Duodenal mucosa (tissue), 2 donors: ENCODE measurements at regions not wholly inside any gene's neighbourhood (a gene's known extent, or its start where the extent isn't known, plus 50 kb on each side); places are given as distances from the start of the nearest gene placed in this dataset.

ENCODE experiments used
- H3K27ac ChIP-seq: one replicate; pipeline ENCODE4 v1.7.0; 2013; ENCODE audit warnings: low read depth, low read length
- H3K27me3 ChIP-seq, 2 donors: one replicate each; pipeline ENCODE4 v1.7.0; 2013; ENCODE audit warnings: low read length in 2 of 2, control low read depth in 1 of 2; ENCODE audit not compliant: insufficient read depth in 2 of 2, control insufficient read depth in 1 of 2
- H3K36me3 ChIP-seq, 2 donors: one replicate each; pipeline ENCODE4 v1.7.0; 2013; ENCODE audit warnings: low read length in 2 of 2, control low read depth in 1 of 2; ENCODE audit not compliant: insufficient read depth in 2 of 2, control insufficient read depth in 1 of 2
- H3K4me1 ChIP-seq, 2 donors: one replicate each; pipeline ENCODE4 v1.7.0; 2013; ENCODE audit warnings: low read length in 2 of 2, control low read depth in 1 of 2; ENCODE audit not compliant: insufficient read depth in 2 of 2, control insufficient read depth in 1 of 2
- H3K4me3 ChIP-seq, 2 donors: one replicate each; pipeline ENCODE4 v1.7.0; 2013; ENCODE audit warnings: low read length in 2 of 2, low read depth in 1 of 2
- H3K9ac ChIP-seq, 2 donors: one replicate each; pipeline ENCODE4 v1.7.0; 2013; ENCODE audit warnings: low read length in 2 of 2, low read depth in 1 of 2
- H3K9me3 ChIP-seq, 2 donors: one replicate each; pipeline ENCODE4 v1.7.0; 2013; ENCODE audit warnings: low read length in 2 of 2, control low read depth in 1 of 2; ENCODE audit not compliant: control insufficient read depth in 1 of 2

- Histone ChIP-seq H3K9me3 (no peaks in the 10 kb centered on the region), H3K27ac (no peak overlapping the region), H3K4me3 (no peak overlapping the region), H3K9ac (no peak overlapping the region), H3K36me3 (no peaks in the 10 kb centered on the region), H3K4me1 (no peaks in the 10 kb centered on the region), H3K27me3 (no peaks in the 10 kb centered on the region)
Measured at GRCh38 chr2:145273840-145274239, 753.9 kb upstream of the ZEB2 start.

GRCh38 chr2:145268931-145269330 is 749.0 kb upstream of the ZEB2 start:
- H3K36me3 ChIP-seq: no peaks in the 10 kb centered on the region
- H3K9me3 ChIP-seq: no peaks in the 10 kb centered on the region
- H3K4me3 ChIP-seq: no peak overlapping the region
- no peak overlapping the region for H3K9ac ChIP-seq
- no peaks in the 10 kb centered on the region for H3K4me1 ChIP-seq
- no peak overlapping the region for H3K27ac ChIP-seq
- H3K27me3 ChIP-seq: no peaks in the 10 kb centered on the region

GRCh38 chr2:145267451-145267850 is 747.5 kb upstream of the ZEB2 start:
- Histone ChIP-seq H3K27ac (no peak overlapping the region), H3K27me3 (no peaks in the 10 kb centered on the region), H3K9ac (no peak overlapping the region), H3K4me3 (no peak overlapping the region), H3K9me3 (no peaks in the 10 kb centered on the region), H3K36me3 (no peaks in the 10 kb centered on the region), H3K4me1 (no peaks in the 10 kb centered on the region)

GRCh38 chr2:145265244-145265643 is 745.3 kb upstream of the ZEB2 start:
- Histone ChIP-seq H3K36me3 (no peaks in the 10 kb centered on the region), H3K9ac (no peak overlapping the region), H3K4me3 (no peak overlapping the region), H3K9me3 (no peaks in the 10 kb centered on the region), H3K27me3 (no peaks in the 10 kb centered on the region), H3K4me1 (no peaks in the 10 kb centered on the region), H3K27ac (no peak overlapping the region)

- Histone ChIP-seq H3K36me3 (no peaks in the 10 kb centered on the region), H3K4me3 (no peak overlapping the region), H3K27ac (no peak overlapping the region), H3K4me1 (no peaks in the 10 kb centered on the region), H3K27me3 (no peaks in the 10 kb centered on the region), H3K9me3 (no peaks in the 10 kb centered on the region), H3K9ac (no peak overlapping the region)
Measured at GRCh38 chr2:145260674-145261073, 740.8 kb upstream of the ZEB2 start.

- Histone ChIP-seq H3K36me3 (no peaks in the 10 kb centered on the region), H3K4me3 (no peak overlapping the region), H3K27me3 (no peaks in the 10 kb centered on the region), H3K4me1 (no peaks in the 10 kb centered on the region), H3K9ac (no peak overlapping the region), H3K27ac (no peak overlapping the region), H3K9me3 (no peaks in the 10 kb centered on the region)
Measured at GRCh38 chr2:145260081-145260480, 740.2 kb upstream of the ZEB2 start.

- Histone ChIP-seq H3K27ac (no peak overlapping the region), H3K9ac (no peak overlapping the region), H3K36me3 (no peaks in the 10 kb centered on the region), H3K27me3 (no peaks in the 10 kb centered on the region), H3K4me1 (no peaks in the 10 kb centered on the region), H3K9me3 (no peaks in the 10 kb centered on the region), H3K4me3 (no peak overlapping the region)
Measured at GRCh38 chr2:145258903-145259579, 739.1 kb upstream of the ZEB2 start.

GRCh38 chr2:145257931-145258330 is 738.0 kb upstream of the ZEB2 start:
- Histone ChIP-seq H3K4me1 (no peaks in the 10 kb centered on the region), H3K36me3 (no peaks in the 10 kb centered on the region), H3K27me3 (no peaks in the 10 kb centered on the region), H3K9me3 (no peaks in the 10 kb centered on the region), H3K27ac (no peak overlapping the region), H3K4me3 (no peak overlapping the region), H3K9ac (no peak overlapping the region)

- Histone ChIP-seq H3K4me3 (no peak overlapping the region), H3K27me3 (no peaks in the 10 kb centered on the region), H3K9ac (no peak overlapping the region), H3K36me3 (no peaks in the 10 kb centered on the region), H3K9me3 (no peaks in the 10 kb centered on the region), H3K4me1 (no peaks in the 10 kb centered on the region), H3K27ac (no peak overlapping the region)
Measured at GRCh38 chr2:145256551-145256950, 736.6 kb upstream of the ZEB2 start.

GRCh38 chr2:145254291-145254690 is 734.4 kb upstream of the ZEB2 start:
- Histone ChIP-seq H3K9ac (no peak overlapping the region), H3K9me3 (no peaks in the 10 kb centered on the region), H3K4me3 (no peak overlapping the region)

GRCh38 chr2:145253492-145253891 is 733.6 kb upstream of the ZEB2 start:
- H3K4me1 ChIP-seq: no peaks in the 10 kb centered on the region
- H3K9me3 ChIP-seq: no peaks in the 10 kb centered on the region
- H3K36me3 ChIP-seq: no peaks in the 10 kb centered on the region
- H3K27me3 ChIP-seq: no peaks in the 10 kb centered on the region
- no peak overlapping the region for H3K27ac ChIP-seq
- no peak overlapping the region for H3K4me3 ChIP-seq
- H3K9ac ChIP-seq: no peak overlapping the region

More at GRCh38 chr2:145254291-145254690, 734.4 kb upstream of the ZEB2 start:
- no peak overlapping the region for H3K27ac ChIP-seq
- H3K4me1 ChIP-seq: no peaks in the 10 kb centered on the region
- no peaks in the 10 kb centered on the region for H3K36me3 ChIP-seq
- H3K27me3 ChIP-seq: no peaks in the 10 kb centered on the region
